HepG2 (cell line): ENCODE measurements at regions not wholly inside any gene's neighbourhood (a gene's known extent, or its start where the extent isn't known, plus 50 kb on each side); places are given as distances from the start of the nearest gene placed in this dataset.

ENCODE experiments used
- CBFB ChIP-seq: sonication (generic); formaldehyde crosslinking; IDR thresholded peaks from 2 replicates; pipeline ENCODE4 v1.4.0; 2020; ENCODE audit warnings: missing genetic modification reagents
- EHMT2 ChIP-seq: fragments of 200-600 bp; sonication (generic); IDR thresholded peaks from 2 replicates; pipeline ENCODE4 v1.7.0; 2017; ENCODE audit warnings: antibody characterized with exemption, low read depth, low read length, borderline replicate concordance
- NCOA2 ChIP-seq: sonication (generic); formaldehyde crosslinking; IDR thresholded peaks from 2 replicates; pipeline ENCODE4 v1.8.0; 2022; ENCODE audit warnings: inconsistent platforms
- ZNF234 ChIP-seq: sonication (generic); formaldehyde crosslinking; conservative IDR thresholded peaks from 2 replicates; pipeline ENCODE4 v1.5.1; 2020; ENCODE audit warnings: mild to moderate bottlenecking, missing genetic modification reagents
- ZNF260 ChIP-seq: sonication (generic); formaldehyde crosslinking; IDR thresholded peaks from 2 replicates; pipeline ENCODE4 v1.4.0; 2020; ENCODE audit warnings: missing genetic modification reagents, low read depth, mild to moderate bottlenecking, borderline replicate concordance
- ZNF557 ChIP-seq: sonication (generic); formaldehyde crosslinking; IDR thresholded peaks from 2 replicates; pipeline ENCODE4 v1.4.0; 2020; ENCODE audit warnings: missing genetic modification reagents
- TF ChIP-seq, protein P1 (sequence below): sonication (generic); formaldehyde crosslinking; IDR thresholded peaks from 2 replicates; pipeline ENCODE4 v1.5.0; 2020; ENCODE audit warnings: mild to moderate bottlenecking, missing genetic modification reagents, moderate library complexity

DNA sequence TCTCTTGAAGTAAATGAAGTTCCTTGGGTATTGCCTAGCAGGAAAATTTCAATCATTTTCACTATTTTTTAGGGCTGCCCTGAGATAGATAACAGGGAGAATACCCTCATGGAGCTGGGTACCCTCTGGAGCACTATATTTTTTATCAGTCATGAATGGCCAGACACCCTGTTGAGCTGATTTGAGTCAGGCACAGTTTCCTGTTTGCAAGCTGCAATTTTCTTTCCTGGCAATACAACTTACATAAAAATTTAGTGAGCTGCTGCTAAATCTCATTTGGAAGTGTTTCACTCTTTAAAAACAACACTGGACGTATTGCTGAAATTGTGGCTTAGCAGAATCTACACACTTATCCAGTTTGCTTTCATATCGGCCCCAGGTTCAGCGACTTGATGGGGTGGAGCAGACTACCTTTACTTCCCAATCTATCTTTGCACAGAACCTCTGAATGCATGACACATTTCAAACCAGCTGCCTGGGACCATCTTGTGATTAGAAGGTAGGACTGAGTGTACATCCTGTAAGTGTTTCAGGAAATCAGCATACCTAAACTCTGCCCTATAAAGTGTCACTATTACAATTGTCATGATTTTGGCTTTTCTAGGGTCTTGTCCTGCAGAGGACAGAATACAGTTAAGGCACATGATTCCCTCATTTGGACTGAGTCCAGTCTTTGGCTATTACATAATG, 125.7 kb upstream of the FAM3C start:
- TF ChIP-seq ZNF234 (CRISPR knock-in tag) (no peak), ZNF557 (CRISPR knock-in tag) (no peak), CBFB (CRISPR knock-in tag) (no peak), NCOA2 (CRISPR knock-in tag) (no peak), EHMT2 (no peak), ZNF260 (CRISPR knock-in tag) (no peak)
- TF ChIP-seq, protein P1, sequence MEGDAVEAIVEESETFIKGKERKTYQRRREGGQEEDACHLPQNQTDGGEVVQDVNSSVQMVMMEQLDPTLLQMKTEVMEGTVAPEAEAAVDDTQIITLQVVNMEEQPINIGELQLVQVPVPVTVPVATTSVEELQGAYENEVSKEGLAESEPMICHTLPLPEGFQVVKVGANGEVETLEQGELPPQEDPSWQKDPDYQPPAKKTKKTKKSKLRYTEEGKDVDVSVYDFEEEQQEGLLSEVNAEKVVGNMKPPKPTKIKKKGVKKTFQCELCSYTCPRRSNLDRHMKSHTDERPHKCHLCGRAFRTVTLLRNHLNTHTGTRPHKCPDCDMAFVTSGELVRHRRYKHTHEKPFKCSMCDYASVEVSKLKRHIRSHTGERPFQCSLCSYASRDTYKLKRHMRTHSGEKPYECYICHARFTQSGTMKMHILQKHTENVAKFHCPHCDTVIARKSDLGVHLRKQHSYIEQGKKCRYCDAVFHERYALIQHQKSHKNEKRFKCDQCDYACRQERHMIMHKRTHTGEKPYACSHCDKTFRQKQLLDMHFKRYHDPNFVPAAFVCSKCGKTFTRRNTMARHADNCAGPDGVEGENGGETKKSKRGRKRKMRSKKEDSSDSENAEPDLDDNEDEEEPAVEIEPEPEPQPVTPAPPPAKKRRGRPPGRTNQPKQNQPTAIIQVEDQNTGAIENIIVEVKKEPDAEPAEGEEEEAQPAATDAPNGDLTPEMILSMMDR (CRISPR knock-in tag), result no peak
